ENCODE measurements at regions not wholly inside any gene's neighbourhood (a gene's known extent, or its start where the extent isn't known, plus 50 kb on each side); places are given as distances from the start of the nearest gene placed in this dataset.

DNA sequence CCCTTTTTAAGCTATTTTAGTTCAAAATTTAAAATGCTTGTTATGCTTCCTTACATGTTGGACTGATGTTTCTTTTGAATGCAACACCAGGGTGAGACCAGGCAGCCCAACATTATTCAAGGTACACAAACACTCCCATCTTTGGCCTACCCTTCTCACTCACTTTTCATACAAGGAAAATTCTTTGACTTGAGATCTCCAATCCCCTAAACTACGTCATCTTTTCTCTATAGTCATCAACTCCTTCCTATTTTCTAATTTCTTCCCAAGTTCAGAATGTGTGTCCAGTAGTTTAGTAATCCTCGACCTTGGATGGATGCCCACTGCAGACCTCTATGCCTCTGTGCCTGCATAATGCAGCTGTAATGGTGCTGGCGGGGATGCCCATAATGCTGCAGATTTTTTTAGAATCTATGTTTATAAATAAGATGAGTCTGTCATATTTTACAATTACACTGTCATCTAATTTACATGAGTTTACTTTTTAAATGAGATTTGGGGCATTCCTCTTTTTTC lies 108.7 kb downstream of the ID4 start:
- TF ChIP-seq, protein P1, sequence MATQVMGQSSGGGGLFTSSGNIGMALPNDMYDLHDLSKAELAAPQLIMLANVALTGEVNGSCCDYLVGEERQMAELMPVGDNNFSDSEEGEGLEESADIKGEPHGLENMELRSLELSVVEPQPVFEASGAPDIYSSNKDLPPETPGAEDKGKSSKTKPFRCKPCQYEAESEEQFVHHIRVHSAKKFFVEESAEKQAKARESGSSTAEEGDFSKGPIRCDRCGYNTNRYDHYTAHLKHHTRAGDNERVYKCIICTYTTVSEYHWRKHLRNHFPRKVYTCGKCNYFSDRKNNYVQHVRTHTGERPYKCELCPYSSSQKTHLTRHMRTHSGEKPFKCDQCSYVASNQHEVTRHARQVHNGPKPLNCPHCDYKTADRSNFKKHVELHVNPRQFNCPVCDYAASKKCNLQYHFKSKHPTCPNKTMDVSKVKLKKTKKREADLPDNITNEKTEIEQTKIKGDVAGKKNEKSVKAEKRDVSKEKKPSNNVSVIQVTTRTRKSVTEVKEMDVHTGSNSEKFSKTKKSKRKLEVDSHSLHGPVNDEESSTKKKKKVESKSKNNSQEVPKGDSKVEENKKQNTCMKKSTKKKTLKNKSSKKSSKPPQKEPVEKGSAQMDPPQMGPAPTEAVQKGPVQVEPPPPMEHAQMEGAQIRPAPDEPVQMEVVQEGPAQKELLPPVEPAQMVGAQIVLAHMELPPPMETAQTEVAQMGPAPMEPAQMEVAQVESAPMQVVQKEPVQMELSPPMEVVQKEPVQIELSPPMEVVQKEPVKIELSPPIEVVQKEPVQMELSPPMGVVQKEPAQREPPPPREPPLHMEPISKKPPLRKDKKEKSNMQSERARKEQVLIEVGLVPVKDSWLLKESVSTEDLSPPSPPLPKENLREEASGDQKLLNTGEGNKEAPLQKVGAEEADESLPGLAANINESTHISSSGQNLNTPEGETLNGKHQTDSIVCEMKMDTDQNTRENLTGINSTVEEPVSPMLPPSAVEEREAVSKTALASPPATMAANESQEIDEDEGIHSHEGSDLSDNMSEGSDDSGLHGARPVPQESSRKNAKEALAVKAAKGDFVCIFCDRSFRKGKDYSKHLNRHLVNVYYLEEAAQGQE (IDR thresholded peaks at IDR 0.05; ENCODE audit: insufficient read depth in 1 of 2, low read depth in 2 of 2, low read length in 2 of 2) = no peak
- no peak for TF ChIP-seq SIN3A (IDR thresholded peaks at IDR 0.05; ENCODE audit: borderline replicate concordance, insufficient read depth, low read length)
- no peak for TF ChIP-seq FOXP2 (optimal IDR thresholded peaks at IDR 0.05; ENCODE audit: borderline replicate concordance, extremely low read depth, extremely low read length, insufficient read depth)
- TF ChIP-seq POLR2AphosphoS5 (IDR thresholded peaks at IDR 0.05; ENCODE audit: low read depth, low read length) = no peak
- TF ChIP-seq TAF1 (IDR thresholded peaks at IDR 0.05; ENCODE audit: borderline replicate concordance, insufficient read depth, low read length) = no peak

DNA sequence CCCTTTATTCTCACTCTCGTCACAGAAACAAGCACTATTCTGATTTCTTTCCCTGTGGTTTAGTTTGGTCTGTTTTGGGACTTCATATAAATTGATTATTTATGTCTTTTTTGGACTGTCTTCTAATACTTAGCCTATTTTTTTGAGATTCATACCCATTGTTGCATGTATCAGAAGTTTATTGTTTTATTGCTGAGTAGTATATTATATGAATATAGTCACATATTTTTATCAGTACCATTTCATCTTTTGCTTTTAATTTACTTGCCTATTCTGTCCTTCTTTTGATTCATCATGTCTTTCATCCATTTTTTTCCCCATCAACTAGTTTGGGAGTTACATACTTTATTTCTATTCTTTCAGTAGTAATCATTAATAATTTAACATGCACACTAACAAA lies 112.0 kb downstream of the ID4 start:
- TF ChIP-seq, protein P1 (IDR thresholded peaks at IDR 0.05; ENCODE audit: insufficient read depth in 1 of 2, low read depth in 2 of 2, low read length in 2 of 2) = no peak
- no peak for TF ChIP-seq FOXP2 (optimal IDR thresholded peaks at IDR 0.05; ENCODE audit: borderline replicate concordance, extremely low read depth, extremely low read length, insufficient read depth)
- TF ChIP-seq SIN3A (IDR thresholded peaks at IDR 0.05; ENCODE audit: borderline replicate concordance, insufficient read depth, low read length) = no peak
- TF ChIP-seq TAF1 (IDR thresholded peaks at IDR 0.05; ENCODE audit: borderline replicate concordance, insufficient read depth, low read length) = no peak
- TF ChIP-seq POLR2AphosphoS5 (IDR thresholded peaks at IDR 0.05; ENCODE audit: low read depth, low read length) = no peak

GRCh38 chr6:19964115-19964514 lies 126.9 kb downstream of the ID4 start:
- TF ChIP-seq POLR2AphosphoS5 (IDR thresholded peaks at IDR 0.05; ENCODE audit: low read depth, low read length) (no peak), FOXP2 (optimal IDR thresholded peaks at IDR 0.05; ENCODE audit: borderline replicate concordance, extremely low read depth, extremely low read length, insufficient read depth) (no peak), SIN3A (IDR thresholded peaks at IDR 0.05; ENCODE audit: borderline replicate concordance, insufficient read depth, low read length) (no peak), TAF1 (IDR thresholded peaks at IDR 0.05; ENCODE audit: borderline replicate concordance, insufficient read depth, low read length) (no peak)
- TF ChIP-seq, protein P1 (IDR thresholded peaks at IDR 0.05; ENCODE audit: insufficient read depth in 1 of 2, low read depth in 2 of 2, low read length in 2 of 2) = no peak

GRCh38 chr6:19968201-19968600 lies 131.0 kb downstream of the ID4 start:
- TF ChIP-seq, protein P1 (IDR thresholded peaks at IDR 0.05; ENCODE audit: insufficient read depth in 1 of 2, low read depth in 2 of 2, low read length in 2 of 2) = no peak
- no peak for TF ChIP-seq FOXP2 (optimal IDR thresholded peaks at IDR 0.05; ENCODE audit: borderline replicate concordance, extremely low read depth, extremely low read length, insufficient read depth)
- no peak for TF ChIP-seq POLR2AphosphoS5 (IDR thresholded peaks at IDR 0.05; ENCODE audit: low read depth, low read length)

- TF ChIP-seq POLR2AphosphoS5 (IDR thresholded peaks at IDR 0.05; ENCODE audit: low read depth, low read length) (no peak), SIN3A (IDR thresholded peaks at IDR 0.05; ENCODE audit: borderline replicate concordance, insufficient read depth, low read length) (no peak), TAF1 (IDR thresholded peaks at IDR 0.05; ENCODE audit: borderline replicate concordance, insufficient read depth, low read length) (no peak), FOXP2 (optimal IDR thresholded peaks at IDR 0.05; ENCODE audit: borderline replicate concordance, extremely low read depth, extremely low read length, insufficient read depth) (no peak)
- TF ChIP-seq, protein P1 (IDR thresholded peaks at IDR 0.05; ENCODE audit: insufficient read depth in 1 of 2, low read depth in 2 of 2, low read length in 2 of 2) = no peak
Observed at GRCh38 chr6:19972221-19972620, 135.1 kb downstream of the ID4 start.

All from PFSK-1 (cell line).